Activated naive CD8-positive, alpha-beta T cell treated with anti-CD3 and anti-CD28 coated beads, Interleukin-2, amount 10 ng/mL, durations not matched to agents 7 days and 5 days (primary cell): ENCODE measurements at regions not wholly inside any gene's neighbourhood (a gene's known extent, or its start where the extent isn't known, plus 50 kb on each side); places are given as distances from the start of the nearest gene placed in this dataset.

Experiments used
- ATAC-seq: fragments of 150-1000 bp; cut with Tn5 transposase; one replicate; pipeline ENCODE4 v1.10.0; 2021; ENCODE audit warnings: low read depth, moderate library complexity
- POLR2A ChIA-PET: fragments of 350-600 bp; sonication (Branson Sonifier 250); formaldehyde crosslinking; loops from one replicate; lab custom pipeline; 2021; ENCODE audit warnings: antibody characterized with exemption; lab: Charles Lee
- DNase-seq: peaks from one replicate; pipeline ENCODE4 v3.0.0; 2021
- H3K27ac Mint-ChIP-seq: one replicate; pipeline ENCODE4 v1.8.0; 2022; ENCODE audit warnings: mild to moderate bottlenecking, mixed read lengths
- H3K27me3 Mint-ChIP-seq: one replicate; pipeline ENCODE4 v1.8.0; 2022; ENCODE audit warnings: mild to moderate bottlenecking, moderate library complexity, mixed read lengths
- H3K36me3 Mint-ChIP-seq: one replicate; pipeline ENCODE4 v1.8.0; 2021; ENCODE audit warnings: mild to moderate bottlenecking, mixed read lengths
- H3K4me1 Mint-ChIP-seq: one replicate; pipeline ENCODE4 v1.8.0; 2021; ENCODE audit warnings: mixed read lengths
- H3K4me3 Mint-ChIP-seq: one replicate; pipeline ENCODE4 v1.8.0; 2022; ENCODE audit warnings: mild to moderate bottlenecking, moderate library complexity, mixed read lengths
- H3K9me3 Mint-ChIP-seq: one replicate; pipeline ENCODE4 v1.8.0; 2021; ENCODE audit warnings: mixed read lengths

DNA sequence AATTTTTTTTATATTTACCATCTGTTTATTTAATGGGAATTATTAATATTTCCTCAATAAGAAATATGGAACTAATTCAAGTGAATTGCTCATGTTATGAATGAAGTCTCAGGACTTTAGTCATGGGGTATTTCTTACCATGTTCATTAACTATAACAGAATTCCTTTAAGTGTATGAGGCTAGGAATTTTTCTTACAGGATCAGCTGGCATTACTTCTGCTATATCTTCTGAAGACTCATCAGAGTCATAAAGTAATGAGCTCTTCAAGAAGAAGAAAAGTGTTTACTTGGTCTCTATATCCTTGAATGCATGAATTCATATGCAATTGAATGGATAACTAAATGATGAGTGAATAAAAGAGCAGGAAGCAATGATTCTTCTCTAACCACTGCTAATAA is 486.8 kb upstream of the THBS1 start:
- Mint-ChIP-seq H3K4me3 (no peak overlapping the region), H3K36me3 (no peaks in the 10 kb centered on the region), H3K9me3 (no peaks in the 10 kb centered on the region), H3K27ac (no peak overlapping the region), H3K4me1 (no peaks in the 10 kb centered on the region), H3K27me3 (peaks cover 34% of the 10 kb centered on the region)
- ATAC-seq (no peak), DNase-seq (no peak)
- POLR2A ChIA-PET, result no interaction called here

DNA sequence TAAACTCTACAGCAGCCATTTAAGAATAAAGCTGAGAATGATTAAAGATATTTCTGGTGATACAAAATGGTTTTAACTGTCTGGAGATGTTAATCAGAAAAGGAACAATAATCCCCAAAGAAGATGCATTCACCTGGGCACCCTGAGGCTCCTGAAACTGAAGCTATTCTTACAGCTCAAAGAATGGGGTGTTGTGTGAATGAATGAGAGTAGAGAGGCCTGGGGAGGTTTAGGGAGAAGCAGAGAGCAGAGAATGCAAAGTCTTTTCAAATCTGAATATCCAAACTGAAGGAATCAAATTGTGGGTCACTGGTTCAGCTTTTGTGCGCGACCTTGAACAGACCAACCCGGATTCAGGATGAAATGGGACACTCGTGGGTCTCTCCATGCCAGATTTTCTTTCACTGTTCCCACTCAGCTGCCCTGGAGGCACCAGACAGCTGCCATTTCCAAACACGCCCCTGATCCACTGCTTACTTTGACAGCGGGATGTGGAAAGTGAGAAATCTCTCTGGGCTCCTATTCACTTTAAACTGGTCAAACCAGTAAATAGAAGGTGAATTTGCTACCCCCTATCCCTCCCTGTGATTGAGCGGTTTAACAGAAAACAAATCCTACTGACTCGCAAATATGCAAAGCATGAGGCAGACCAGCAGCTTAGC is 485.5 kb upstream of the THBS1 start:
- ATAC-seq (no peak), DNase-seq (no peak)
- Mint-ChIP-seq H3K4me3 (no peak overlapping the region), H3K36me3 (no peaks in the 10 kb centered on the region), H3K9me3 (no peaks in the 10 kb centered on the region), H3K4me1 (no peaks in the 10 kb centered on the region), H3K27me3 (peaks cover 32% of the 10 kb centered on the region), H3K27ac (no peak overlapping the region)
- POLR2A ChIA-PET, result no interaction called here

GRCh38 chr15:39096608-39097205 is 484.2 kb upstream of the THBS1 start:
- ATAC-seq (no peak), DNase-seq (no peak)
- H3K36me3 Mint-ChIP-seq, result no peaks in the 10 kb centered on the region
- POLR2A ChIA-PET, result no interaction called here
- H3K27ac Mint-ChIP-seq, result no peak overlapping the region
- no peak overlapping the region for H3K4me3 Mint-ChIP-seq
- H3K9me3 Mint-ChIP-seq, result no peaks in the 10 kb centered on the region
- H3K27me3 Mint-ChIP-seq, result peaks cover 30% of the 10 kb centered on the region
- H3K4me1 Mint-ChIP-seq, result no peaks in the 10 kb centered on the region

- Mint-ChIP-seq H3K4me1 (no peaks in the 10 kb centered on the region), H3K27ac (no peak overlapping the region), H3K36me3 (no peaks in the 10 kb centered on the region), H3K4me3 (no peak overlapping the region), H3K9me3 (no peaks in the 10 kb centered on the region), H3K27me3 (peaks cover 31% of the 10 kb centered on the region)
- ATAC-seq (no peak), DNase-seq (no peak)
- POLR2A ChIA-PET, result no interaction called here
Measured at GRCh38 chr15:39099524-39099923, 481.4 kb upstream of the THBS1 start.

GRCh38 chr15:39100106-39100660 is 480.7 kb upstream of the THBS1 start:
- Mint-ChIP-seq H3K4me3 (no peak overlapping the region), H3K27me3 (peaks cover 31% of the 10 kb centered on the region), H3K4me1 (no peaks in the 10 kb centered on the region), H3K9me3 (no peaks in the 10 kb centered on the region), H3K36me3 (no peaks in the 10 kb centered on the region), H3K27ac (no peak overlapping the region)
- ATAC-seq (no peak), DNase-seq (no peak)
- POLR2A ChIA-PET, result no interaction called here

DNA sequence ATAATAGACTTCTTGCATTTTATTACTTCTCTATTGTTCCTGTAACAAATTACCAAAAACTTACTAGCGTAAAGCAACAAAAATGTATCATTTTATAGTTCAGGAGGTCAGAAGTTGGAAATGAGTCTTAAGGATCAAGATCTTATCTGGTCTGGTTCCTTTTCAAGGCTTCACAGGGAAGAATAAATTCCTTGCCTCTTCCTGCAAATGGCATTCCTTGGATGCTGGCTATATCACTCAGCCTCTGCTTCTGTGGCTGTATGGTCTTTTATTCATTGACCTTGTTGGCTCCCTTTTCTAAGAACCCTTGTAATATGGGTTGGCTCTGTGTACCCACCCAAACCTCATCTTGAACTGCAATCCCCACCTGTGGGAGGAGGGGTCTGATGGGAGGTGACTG is 478.4 kb upstream of the THBS1 start:
- POLR2A ChIA-PET, result no interaction called here
- Mint-ChIP-seq H3K4me3 (no peak overlapping the region), H3K4me1 (no peaks in the 10 kb centered on the region), H3K9me3 (peaks cover 3% of the 10 kb centered on the region), H3K36me3 (no peaks in the 10 kb centered on the region), H3K27me3 (peaks cover 31% of the 10 kb centered on the region), H3K27ac (no peak overlapping the region)
- ATAC-seq (no peak), DNase-seq (no peak)

DNA sequence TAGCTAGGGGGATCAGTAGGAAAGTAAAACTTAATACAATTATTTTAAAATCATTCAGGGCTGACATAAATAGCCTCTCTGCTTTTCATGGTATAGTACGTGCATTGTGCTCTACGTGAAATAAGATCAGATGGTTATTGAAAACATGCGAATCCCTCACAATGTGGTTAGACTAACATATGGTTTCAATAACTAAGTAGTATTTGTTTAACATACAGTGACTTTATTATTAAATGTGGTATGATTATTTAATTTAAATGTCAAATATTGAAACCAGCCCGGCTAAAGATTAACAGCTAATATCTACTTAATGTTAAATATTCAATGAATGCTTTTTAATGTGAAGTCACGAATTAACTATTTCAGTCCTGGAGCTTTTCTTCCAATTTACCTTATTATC is 473.9 kb upstream of the THBS1 start:
- H3K36me3 Mint-ChIP-seq, result no peaks in the 10 kb centered on the region
- ATAC-seq (no peak), DNase-seq (no peak)
- POLR2A ChIA-PET, result no interaction called here
- H3K27me3 Mint-ChIP-seq, result peaks cover 15% of the 10 kb centered on the region
- no peak overlapping the region for H3K4me3 Mint-ChIP-seq
- no peaks in the 10 kb centered on the region for H3K4me1 Mint-ChIP-seq
- peaks cover 3% of the 10 kb centered on the region for H3K9me3 Mint-ChIP-seq
- no peak overlapping the region for H3K27ac Mint-ChIP-seq

GRCh38 chr15:39108021-39108420 is 472.9 kb upstream of the THBS1 start:
- H3K4me1 Mint-ChIP-seq, result no peaks in the 10 kb centered on the region
- POLR2A ChIA-PET, result no interaction called here
- no peak overlapping the region for H3K27ac Mint-ChIP-seq
- H3K36me3 Mint-ChIP-seq, result no peaks in the 10 kb centered on the region
- H3K4me3 Mint-ChIP-seq, result no peak overlapping the region
- peaks cover 3% of the 10 kb centered on the region for H3K9me3 Mint-ChIP-seq
- H3K27me3 Mint-ChIP-seq, result peaks cover 10% of the 10 kb centered on the region
- ATAC-seq (no peak), DNase-seq (no peak)

DNA sequence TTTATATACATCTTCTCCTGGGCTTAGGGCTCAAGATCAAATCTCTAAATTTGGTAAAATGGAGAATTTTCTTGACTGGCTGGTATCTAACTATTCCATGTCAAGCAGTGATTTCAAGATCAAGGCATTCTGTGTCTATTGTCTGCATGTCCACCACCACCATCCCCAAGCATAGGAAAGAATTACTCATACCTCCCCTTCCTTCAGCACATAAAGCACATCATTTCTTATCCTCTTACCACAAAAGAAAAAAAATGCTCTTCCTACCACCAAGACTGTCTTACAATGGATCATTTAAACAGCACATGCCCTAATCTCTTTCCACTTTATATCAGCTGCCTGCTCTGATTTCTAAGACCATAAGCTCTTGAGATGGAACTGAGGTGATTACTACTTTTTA is 470.5 kb upstream of the THBS1 start:
- H3K27me3 Mint-ChIP-seq, result peaks cover 7% of the 10 kb centered on the region
- H3K4me1 Mint-ChIP-seq, result no peaks in the 10 kb centered on the region
- H3K4me3 Mint-ChIP-seq, result no peak overlapping the region
- H3K27ac Mint-ChIP-seq, result no peak overlapping the region
- ATAC-seq (no peak), DNase-seq (no peak)
- POLR2A ChIA-PET, result no interaction called here
- H3K9me3 Mint-ChIP-seq, result peaks cover 3% of the 10 kb centered on the region
- no peaks in the 10 kb centered on the region for H3K36me3 Mint-ChIP-seq

GRCh38 chr15:39110746-39111145 is 470.1 kb upstream of the THBS1 start:
- H3K9me3 Mint-ChIP-seq, result peaks cover 3% of the 10 kb centered on the region
- ATAC-seq (no peak), DNase-seq (no peak)
- no peak overlapping the region for H3K27ac Mint-ChIP-seq
- H3K27me3 Mint-ChIP-seq, result peaks cover 7% of the 10 kb centered on the region
- H3K4me1 Mint-ChIP-seq, result no peaks in the 10 kb centered on the region
- POLR2A ChIA-PET, result no interaction called here
- no peak overlapping the region for H3K4me3 Mint-ChIP-seq
- H3K36me3 Mint-ChIP-seq, result no peaks in the 10 kb centered on the region

- DNase-seq (no peak), ATAC-seq (no peak)
- POLR2A ChIA-PET, result no interaction called here
- Mint-ChIP-seq H3K27ac (no peak overlapping the region), H3K4me3 (no peak overlapping the region), H3K9me3 (peaks cover 3% of the 10 kb centered on the region), H3K27me3 (peaks cover 13% of the 10 kb centered on the region), H3K36me3 (no peaks in the 10 kb centered on the region), H3K4me1 (no peaks in the 10 kb centered on the region)
Measured at GRCh38 chr15:39113741-39114140, 467.1 kb upstream of the THBS1 start.

- Mint-ChIP-seq H3K27me3 (peaks cover 16% of the 10 kb centered on the region), H3K4me1 (no peaks in the 10 kb centered on the region), H3K4me3 (no peak overlapping the region), H3K27ac (no peak overlapping the region), H3K9me3 (peaks cover 3% of the 10 kb centered on the region), H3K36me3 (no peaks in the 10 kb centered on the region)
- POLR2A ChIA-PET, result no interaction called here
- DNase-seq (no peak), ATAC-seq (no peak)
Measured at GRCh38 chr15:39114690-39115378, 466.0 kb upstream of the THBS1 start.

- no peak overlapping the region for H3K4me3 Mint-ChIP-seq
- H3K27ac Mint-ChIP-seq, result no peak overlapping the region
- H3K9me3 Mint-ChIP-seq, result peaks cover 3% of the 10 kb centered on the region
- DNase-seq (no peak), ATAC-seq (no peak)
- H3K4me1 Mint-ChIP-seq, result no peaks in the 10 kb centered on the region
- peaks cover 18% of the 10 kb centered on the region for H3K27me3 Mint-ChIP-seq
- no peaks in the 10 kb centered on the region for H3K36me3 Mint-ChIP-seq
- POLR2A ChIA-PET, result no interaction called here
Measured at GRCh38 chr15:39115379-39116057, 465.4 kb upstream of the THBS1 start.
